Lung (tissue), 11 donors: ENCODE measurements at regions not wholly inside any gene's neighbourhood (a gene's known extent, or its start where the extent isn't known, plus 50 kb on each side); places are given as distances from the start of the nearest gene placed in this dataset.

ENCODE experiments used
- ATAC-seq: fragments of 200-7000 bp; cut with Tn5 transposase; one replicate; pipeline ENCODE4 v1.9.1; 2020; ENCODE audit warnings: moderate number of reproducible peaks; ENCODE audit not compliant: insufficient read depth, low FRiP score
- DNase-seq, 3 donors: peaks; one replicate each; pipeline ENCODE4 v3.0.0-alpha.2; 2013 to 2017
- H3K27ac ChIP-seq, 2 donors: one replicate each; pipeline ENCODE4 v1.5.1; 2013; ENCODE audit warnings: mild to moderate bottlenecking in 2 of 2, moderate library complexity in 2 of 2, control low read depth in 1 of 2, inconsistent platforms in 1 of 2, low read depth in 1 of 2, low read length in 1 of 2
- H3K27me3 ChIP-seq, 3 donors: one replicate each; pipeline ENCODE4 v1.5.1; 2013; ENCODE audit warnings: low read length in 2 of 3; ENCODE audit not compliant: control insufficient read depth in 3 of 3, insufficient read depth in 3 of 3
- H3K36me3 ChIP-seq, 4 donors: one replicate each; pipeline ENCODE4 v1.5.1; 2013; ENCODE audit warnings: low read length in 4 of 4, mild to moderate bottlenecking in 1 of 4, moderate library complexity in 1 of 4; ENCODE audit not compliant: control insufficient read depth in 4 of 4, insufficient read depth in 4 of 4
- H3K4me1 ChIP-seq, 5 donors: one replicate each; pipeline ENCODE4 v1.5.1; 2013; ENCODE audit warnings: low read length in 5 of 5, mild to moderate bottlenecking in 2 of 5, moderate library complexity in 1 of 5; ENCODE audit not compliant: control insufficient read depth in 5 of 5, insufficient read depth in 5 of 5
- H3K4me3 ChIP-seq: one replicate; pipeline ENCODE4 v1.5.1; 2013; ENCODE audit warnings: mild to moderate bottlenecking, control low read depth, moderate library complexity
- H3K9ac ChIP-seq, 2 donors: one replicate each; pipeline ENCODE4 v1.5.1; 2013; ENCODE audit warnings: low read length in 2 of 2, control low read depth in 1 of 2; ENCODE audit not compliant: insufficient read depth in 1 of 2
- H3K9me3 ChIP-seq, 4 donors: one replicate each; pipeline ENCODE4 v1.5.1; 2013; ENCODE audit warnings: low read length in 3 of 4, mild to moderate bottlenecking in 1 of 4, moderate library complexity in 1 of 4; ENCODE audit not compliant: control insufficient read depth in 4 of 4, insufficient read depth in 3 of 4
- WGBS, 2 donors: extraction: QIAGEN DNeasy Blood & Tissue Kit; methylation state at CpG; one replicate each; pipeline ENCODE4 v1.1.7; 2013; 5-methylcytosine and 5-hydroxymethylcytosine counted together
- TF ChIP-seq, protein P1 (sequence below): IDR thresholded peaks from 2 replicates; pipeline ENCODE4 v1.5.1; 2012; ENCODE audit warnings: mild to moderate bottlenecking; ENCODE audit errors: control extremely low read depth, extremely low read depth
- donor health status: control.
- donor health status: control.
- donor health status: Bipolar disorder and iron deficiency.
- donor health status: healthy.
- donor health status: DM: yes; HTN: yes; CAD: no.

DNA sequence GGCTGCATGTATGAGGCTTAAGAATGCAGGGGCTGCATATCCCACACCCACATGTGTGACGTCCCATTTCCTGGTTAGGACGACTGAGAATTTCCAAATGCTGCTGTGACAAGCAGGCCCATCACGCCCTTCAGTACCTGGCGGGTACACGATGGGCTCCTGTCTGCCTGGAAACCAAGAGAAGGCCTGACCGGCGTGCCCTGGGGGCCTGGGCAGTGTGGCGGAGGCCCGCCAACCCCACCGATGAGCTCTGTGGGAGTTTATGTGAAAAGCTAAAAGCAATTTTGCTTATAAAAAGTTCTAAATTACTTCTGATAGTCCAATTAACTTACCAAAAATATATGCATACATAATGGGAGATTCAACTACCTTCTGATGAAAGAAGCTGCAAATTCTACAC is 837.3 kb downstream of the GALR1 start:
- no peak for DNase-seq
- 92 to 94% methylated on average over 10 of the region's 10 CpGs for WGBS, 2 donors
- Histone ChIP-seq H3K4me1 (peaks cover 0 to 9% (median 0%) of the 10 kb centered on the region in 5 donors), H3K4me3 (no peak overlapping the region), H3K9me3 (no peaks in the 10 kb centered on the region), H3K27ac (no peak overlapping the region), H3K9ac (no peak overlapping the region), H3K27me3 (no peaks in the 10 kb centered on the region), H3K36me3 (no peaks in the 10 kb centered on the region)
- ATAC-seq: no peak
- TF ChIP-seq, protein P1, sequence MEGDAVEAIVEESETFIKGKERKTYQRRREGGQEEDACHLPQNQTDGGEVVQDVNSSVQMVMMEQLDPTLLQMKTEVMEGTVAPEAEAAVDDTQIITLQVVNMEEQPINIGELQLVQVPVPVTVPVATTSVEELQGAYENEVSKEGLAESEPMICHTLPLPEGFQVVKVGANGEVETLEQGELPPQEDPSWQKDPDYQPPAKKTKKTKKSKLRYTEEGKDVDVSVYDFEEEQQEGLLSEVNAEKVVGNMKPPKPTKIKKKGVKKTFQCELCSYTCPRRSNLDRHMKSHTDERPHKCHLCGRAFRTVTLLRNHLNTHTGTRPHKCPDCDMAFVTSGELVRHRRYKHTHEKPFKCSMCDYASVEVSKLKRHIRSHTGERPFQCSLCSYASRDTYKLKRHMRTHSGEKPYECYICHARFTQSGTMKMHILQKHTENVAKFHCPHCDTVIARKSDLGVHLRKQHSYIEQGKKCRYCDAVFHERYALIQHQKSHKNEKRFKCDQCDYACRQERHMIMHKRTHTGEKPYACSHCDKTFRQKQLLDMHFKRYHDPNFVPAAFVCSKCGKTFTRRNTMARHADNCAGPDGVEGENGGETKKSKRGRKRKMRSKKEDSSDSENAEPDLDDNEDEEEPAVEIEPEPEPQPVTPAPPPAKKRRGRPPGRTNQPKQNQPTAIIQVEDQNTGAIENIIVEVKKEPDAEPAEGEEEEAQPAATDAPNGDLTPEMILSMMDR: no peak

DNA sequence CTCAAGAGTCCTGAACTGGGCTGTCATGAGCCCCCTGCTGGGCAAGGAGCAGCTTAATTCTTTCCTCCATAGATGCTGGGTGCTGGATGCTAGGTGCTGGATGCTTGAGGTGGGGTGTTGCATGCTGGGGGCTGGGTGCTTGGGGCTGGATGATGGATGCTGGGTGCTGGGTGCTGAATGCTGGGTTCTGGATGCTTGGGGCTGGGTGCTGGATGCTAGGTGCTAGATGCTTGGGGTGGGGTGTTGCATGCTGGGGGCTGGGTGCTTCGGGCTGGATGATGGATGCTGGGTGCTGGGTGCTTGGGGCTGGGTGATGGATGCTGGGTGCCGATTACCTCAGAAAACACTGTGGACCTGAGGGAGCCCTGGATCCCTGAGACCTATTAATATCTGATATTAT is 837.7 kb downstream of the GALR1 start:
- no peaks in the 10 kb centered on the region for H3K9me3 ChIP-seq
- no peak for ATAC-seq

DNA sequence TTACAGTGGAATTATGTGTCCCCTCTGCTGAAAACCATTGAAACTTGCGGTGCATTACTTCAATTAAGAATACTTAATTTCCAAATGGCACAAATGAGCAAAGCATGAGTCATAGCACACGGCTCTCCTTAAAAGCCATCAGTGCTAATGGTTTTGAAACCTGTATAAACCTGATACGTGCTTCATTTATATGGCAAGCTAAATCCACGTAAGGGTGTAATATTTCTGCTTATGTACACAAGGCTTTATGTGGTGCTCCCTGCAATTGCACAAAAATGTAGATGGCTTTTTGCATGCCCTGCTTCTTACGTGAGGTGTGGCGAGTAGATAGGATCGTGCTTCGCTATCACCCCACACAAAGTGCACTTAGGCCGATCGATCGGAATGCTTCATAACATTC is 840.9 kb downstream of the GALR1 start:
- Histone ChIP-seq H3K4me1 (peaks cover 0 to 5% (median 0%) of the 10 kb centered on the region in 5 donors), H3K27ac (no peak overlapping the region), H3K4me3 (no peak overlapping the region), H3K36me3 (no peaks in the 10 kb centered on the region), H3K9ac (no peak overlapping the region), H3K9me3 (peaks cover 0 to 1% (median 0%) of the 10 kb centered on the region in 4 donors), H3K27me3 (no peaks in the 10 kb centered on the region)
- ATAC-seq: no peak
- TF ChIP-seq, protein P1: no peak
- no peak for DNase-seq
- 89 to 91% methylated on average over 11 of the region's 11 CpGs for WGBS, 2 donors

More for the DNA sequence above, 837.7 kb downstream of the GALR1 start:
- H3K4me1 ChIP-seq: peaks cover 0 to 9% (median 0%) of the 10 kb centered on the region in 5 donors
- no peak overlapping the region for H3K27ac ChIP-seq
- DNase-seq: no peak
- H3K9ac ChIP-seq: no peak overlapping the region
- no peaks in the 10 kb centered on the region for H3K36me3 ChIP-seq
- no peaks in the 10 kb centered on the region for H3K27me3 ChIP-seq
- WGBS, 2 donors: 82 to 89% methylated on average over 2 of the region's 2 CpGs
- no peak overlapping the region for H3K4me3 ChIP-seq
- TF ChIP-seq, protein P1: no peak

DNA sequence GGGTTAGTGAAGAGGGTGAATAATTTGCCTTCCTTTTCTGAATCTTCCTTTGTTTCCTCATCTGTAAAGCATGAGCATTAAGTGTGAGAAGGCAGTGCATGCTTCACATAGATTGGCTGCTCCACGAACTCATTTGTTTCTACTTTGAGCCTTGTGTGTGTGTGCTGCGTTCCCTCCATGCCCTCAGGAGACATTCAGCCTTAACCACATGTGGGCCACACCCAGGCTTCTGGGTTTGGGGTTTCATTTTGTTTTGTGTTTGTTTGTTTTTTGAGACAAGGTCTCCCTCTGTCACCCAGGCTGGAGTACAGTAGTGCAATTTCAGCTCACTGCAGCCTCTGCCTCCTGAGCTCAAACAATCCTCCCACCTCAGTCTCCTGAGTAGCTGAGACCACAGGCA is 843.3 kb downstream of the GALR1 start:
- H3K4me3 ChIP-seq: no peak overlapping the region
- H3K27ac ChIP-seq: no peak overlapping the region
- 86 to 90% methylated on average over 2 of the region's 2 CpGs for WGBS, 2 donors
- H3K4me1 ChIP-seq: peaks cover 0 to 5% (median 0%) of the 10 kb centered on the region in 5 donors
- peaks cover 0 to 1% (median 0%) of the 10 kb centered on the region in 4 donors for H3K9me3 ChIP-seq
- no peaks in the 10 kb centered on the region for H3K36me3 ChIP-seq
- TF ChIP-seq, protein P1: no peak
- ATAC-seq: no peak
- H3K9ac ChIP-seq: no peak overlapping the region
- DNase-seq: no peak
- H3K27me3 ChIP-seq: no peaks in the 10 kb centered on the region
